ENCODE measurements at regions not wholly inside any gene's neighbourhood (a gene's known extent, or its start where the extent isn't known, plus 50 kb on each side); places are given as distances from the start of the nearest gene placed in this dataset.

DNA sequence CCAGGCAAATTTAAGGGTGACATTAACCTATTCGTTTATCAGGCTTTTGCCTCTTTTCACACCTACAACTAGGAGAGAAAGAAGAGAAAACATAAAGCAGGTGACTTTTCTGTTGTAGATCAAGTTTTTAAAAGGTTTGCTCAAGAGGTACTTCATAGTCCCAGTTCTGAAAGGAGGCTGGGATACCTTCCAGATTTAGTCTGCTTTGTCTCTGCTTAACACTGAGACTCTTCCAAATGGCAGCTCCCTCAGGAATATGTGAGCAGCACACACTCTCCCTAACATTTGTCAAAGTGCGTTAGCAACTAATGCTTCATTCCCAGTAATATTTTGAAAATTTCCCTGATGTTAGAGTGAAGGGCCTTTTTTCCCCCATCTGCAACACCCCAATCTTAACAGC is 133.7 kb upstream of the RASSF8 start:
- Mint-ChIP-seq H3K4me1 (no peaks in the 10 kb centered on the region), H3K9me3 (no peaks in the 10 kb centered on the region), H3K27ac (no peak overlapping the region), H3K36me3 (no peaks in the 10 kb centered on the region), H3K4me3 (no peak overlapping the region), H3K27me3 (peaks cover 11% of the 10 kb centered on the region)
- ATAC-seq = no peak

DNA sequence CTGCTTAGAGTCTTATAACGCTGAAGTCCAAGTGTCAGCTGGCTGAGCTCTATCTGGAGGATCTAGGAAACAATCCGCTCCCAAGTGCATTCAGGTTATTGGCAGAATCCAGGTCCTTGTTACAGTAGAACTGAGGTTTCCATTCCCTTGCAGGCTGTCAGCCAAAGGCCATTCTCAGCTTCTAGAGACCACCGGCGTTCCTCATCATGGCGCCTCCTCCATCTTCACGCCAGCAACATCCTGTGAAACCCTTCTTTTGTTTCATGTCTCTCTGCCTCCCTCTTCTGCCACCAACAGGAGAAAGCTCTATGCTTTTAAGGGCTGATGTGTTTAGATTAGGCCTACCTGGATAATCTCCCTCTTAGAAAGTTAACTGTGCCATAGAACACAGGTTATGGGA is 133.0 kb upstream of the RASSF8 start:
- H3K9me3 Mint-ChIP-seq = no peaks in the 10 kb centered on the region

DNA sequence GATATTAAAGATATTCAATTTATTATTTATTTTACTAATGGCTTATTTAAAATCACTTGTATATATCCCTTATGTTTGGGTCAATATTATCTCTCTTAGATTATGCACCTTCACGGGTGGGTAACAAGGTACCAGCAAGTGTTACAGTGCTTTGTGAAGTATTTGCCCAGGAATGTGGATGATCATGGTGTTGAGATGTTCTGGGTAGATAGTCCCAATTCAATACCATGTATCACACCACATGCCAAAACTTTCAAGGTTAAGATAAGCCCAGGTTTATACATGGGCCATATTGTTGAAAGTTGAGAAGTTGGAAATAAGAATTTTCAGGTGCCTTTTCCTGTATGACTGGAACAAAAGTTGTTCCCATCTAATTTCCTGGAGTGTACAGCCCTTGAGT is 131.3 kb upstream of the RASSF8 start:
- H3K27ac Mint-ChIP-seq = no peak overlapping the region

More for the DNA sequence above, 133.0 kb upstream of the RASSF8 start:
- H3K4me3 Mint-ChIP-seq = no peak overlapping the region
- no peaks in the 10 kb centered on the region for H3K36me3 Mint-ChIP-seq
- peaks cover 11% of the 10 kb centered on the region for H3K27me3 Mint-ChIP-seq
- no peak overlapping the region for H3K27ac Mint-ChIP-seq
- H3K4me1 Mint-ChIP-seq = no peaks in the 10 kb centered on the region
- no peak for ATAC-seq

GRCh38 chr12:25827747-25828146 is 130.7 kb upstream of the RASSF8 start:
- Mint-ChIP-seq H3K9me3 (no peaks in the 10 kb centered on the region), H3K27ac (no peak overlapping the region), H3K4me3 (no peak overlapping the region), H3K27me3 (peaks cover 11% of the 10 kb centered on the region), H3K36me3 (no peaks in the 10 kb centered on the region), H3K4me1 (no peaks in the 10 kb centered on the region)
- no peak for ATAC-seq

More for the DNA sequence above, 131.3 kb upstream of the RASSF8 start:
- H3K9me3 Mint-ChIP-seq = no peaks in the 10 kb centered on the region
- H3K36me3 Mint-ChIP-seq = no peaks in the 10 kb centered on the region
- ATAC-seq = no peak
- no peak overlapping the region for H3K4me3 Mint-ChIP-seq
- peaks cover 11% of the 10 kb centered on the region for H3K27me3 Mint-ChIP-seq
- H3K4me1 Mint-ChIP-seq = no peaks in the 10 kb centered on the region

GRCh38 chr12:25828188-25828587 is 130.3 kb upstream of the RASSF8 start:
- no peak overlapping the region for H3K4me3 Mint-ChIP-seq
- ATAC-seq = no peak
- H3K4me1 Mint-ChIP-seq = no peaks in the 10 kb centered on the region
- peaks cover 11% of the 10 kb centered on the region for H3K27me3 Mint-ChIP-seq
- H3K9me3 Mint-ChIP-seq = no peaks in the 10 kb centered on the region
- no peaks in the 10 kb centered on the region for H3K36me3 Mint-ChIP-seq
- no peak overlapping the region for H3K27ac Mint-ChIP-seq

DNA sequence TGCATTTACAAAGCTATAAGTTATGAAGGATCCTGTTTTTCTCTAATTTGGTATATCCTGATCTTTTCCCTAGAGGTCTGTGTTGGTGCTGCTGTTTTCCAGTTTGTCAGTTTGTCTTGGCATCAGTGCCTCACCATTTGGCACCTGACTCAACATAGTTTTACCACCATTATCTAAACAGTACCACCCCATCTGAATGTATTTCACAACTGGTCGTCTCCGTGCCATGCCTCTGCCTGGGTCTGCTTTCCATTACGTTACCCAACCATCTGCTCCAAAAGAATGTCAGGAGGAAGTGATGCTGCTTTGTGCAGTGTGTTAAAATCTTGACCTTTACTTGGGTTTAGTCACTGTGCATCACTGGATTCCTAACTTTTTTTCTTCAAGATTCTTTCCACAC is 129.3 kb upstream of the RASSF8 start:
- H3K36me3 Mint-ChIP-seq = no peaks in the 10 kb centered on the region
- no peaks in the 10 kb centered on the region for H3K4me1 Mint-ChIP-seq
- ATAC-seq = no peak
- no peak overlapping the region for H3K27ac Mint-ChIP-seq
- H3K4me3 Mint-ChIP-seq = no peak overlapping the region
- no peaks in the 10 kb centered on the region for H3K9me3 Mint-ChIP-seq
- H3K27me3 Mint-ChIP-seq = peaks cover 7% of the 10 kb centered on the region

- Mint-ChIP-seq H3K4me1 (no peaks in the 10 kb centered on the region), H3K36me3 (no peaks in the 10 kb centered on the region), H3K27me3 (no peaks in the 10 kb centered on the region), H3K4me3 (no peak overlapping the region), H3K9me3 (no peaks in the 10 kb centered on the region), H3K27ac (no peak overlapping the region)
- ATAC-seq = no peak
Observed at GRCh38 chr12:25830456-25830855, 128.0 kb upstream of the RASSF8 start.

- ATAC-seq = no peak
- Mint-ChIP-seq H3K27me3 (peaks cover 4% of the 10 kb centered on the region), H3K4me3 (no peak overlapping the region), H3K36me3 (no peaks in the 10 kb centered on the region), H3K4me1 (no peaks in the 10 kb centered on the region), H3K27ac (no peak overlapping the region), H3K9me3 (peaks cover 2% of the 10 kb centered on the region)
Observed at GRCh38 chr12:25833657-25834056, 124.8 kb upstream of the RASSF8 start.

DNA sequence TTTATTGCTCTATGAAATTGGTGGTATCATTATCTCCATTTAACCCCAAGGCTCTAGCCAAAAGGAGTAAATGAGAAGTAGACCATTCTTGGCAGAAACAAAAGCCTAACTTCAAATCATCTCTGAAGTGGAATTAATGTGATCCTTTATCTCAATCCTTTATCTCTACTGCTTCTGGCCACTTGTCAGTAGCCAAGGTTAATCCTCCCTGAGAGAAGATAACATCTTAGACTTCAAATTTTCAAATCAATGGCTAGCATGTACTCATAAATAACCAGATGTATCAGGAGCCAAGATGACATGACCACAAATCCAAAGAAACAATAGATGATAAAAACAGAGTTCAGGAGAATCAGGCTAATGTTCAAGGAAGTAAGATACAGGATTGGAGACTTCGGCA is 123.1 kb upstream of the RASSF8 start:
- Mint-ChIP-seq H3K4me1 (no peaks in the 10 kb centered on the region), H3K36me3 (no peaks in the 10 kb centered on the region), H3K4me3 (no peak overlapping the region), H3K27ac (no peak overlapping the region), H3K27me3 (peaks cover 14% of the 10 kb centered on the region), H3K9me3 (peaks cover 2% of the 10 kb centered on the region)
- no peak for ATAC-seq

DNA sequence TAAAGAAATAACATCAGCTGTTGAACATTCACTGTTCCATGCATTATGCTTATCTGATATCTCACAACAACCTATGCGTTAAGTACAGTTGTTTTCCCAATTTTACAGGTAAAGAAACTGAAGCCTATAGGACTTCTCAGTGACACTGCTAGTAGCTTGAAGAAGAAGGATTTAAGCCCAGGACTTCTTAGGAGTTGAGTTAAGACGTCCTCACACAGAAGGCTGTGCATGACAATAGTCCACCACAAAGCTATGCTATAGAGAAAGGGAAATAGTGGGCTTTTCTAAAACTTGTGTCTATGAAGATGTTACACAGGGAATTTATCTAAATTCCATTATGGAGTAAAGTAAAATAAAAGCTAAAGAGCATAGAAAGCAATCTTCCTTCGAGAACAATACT is 120.5 kb upstream of the RASSF8 start:
- peaks cover 14% of the 10 kb centered on the region for H3K27me3 Mint-ChIP-seq
- peaks cover 2% of the 10 kb centered on the region for H3K9me3 Mint-ChIP-seq
- no peak for ATAC-seq
- no peak overlapping the region for H3K4me3 Mint-ChIP-seq
- H3K4me1 Mint-ChIP-seq = no peaks in the 10 kb centered on the region
- H3K36me3 Mint-ChIP-seq = no peaks in the 10 kb centered on the region
- no peak overlapping the region for H3K27ac Mint-ChIP-seq

- no peak overlapping the region for H3K4me3 Mint-ChIP-seq
- peaks cover 14% of the 10 kb centered on the region for H3K27me3 Mint-ChIP-seq
- no peaks in the 10 kb centered on the region for H3K36me3 Mint-ChIP-seq
- H3K9me3 Mint-ChIP-seq = peaks cover 2% of the 10 kb centered on the region
- H3K4me1 Mint-ChIP-seq = no peaks in the 10 kb centered on the region
- H3K27ac Mint-ChIP-seq = no peak overlapping the region
- no peak for ATAC-seq
Observed at GRCh38 chr12:25839470-25839869, 119.0 kb upstream of the RASSF8 start.

- H3K4me3 Mint-ChIP-seq = no peak overlapping the region
- H3K27ac Mint-ChIP-seq = no peak overlapping the region
- no peaks in the 10 kb centered on the region for H3K36me3 Mint-ChIP-seq
- peaks cover 2% of the 10 kb centered on the region for H3K9me3 Mint-ChIP-seq
- no peak for ATAC-seq
- peaks cover 14% of the 10 kb centered on the region for H3K27me3 Mint-ChIP-seq
- H3K4me1 Mint-ChIP-seq = no peaks in the 10 kb centered on the region
Observed at GRCh38 chr12:25840678-25841465, 117.6 kb upstream of the RASSF8 start.

DNA sequence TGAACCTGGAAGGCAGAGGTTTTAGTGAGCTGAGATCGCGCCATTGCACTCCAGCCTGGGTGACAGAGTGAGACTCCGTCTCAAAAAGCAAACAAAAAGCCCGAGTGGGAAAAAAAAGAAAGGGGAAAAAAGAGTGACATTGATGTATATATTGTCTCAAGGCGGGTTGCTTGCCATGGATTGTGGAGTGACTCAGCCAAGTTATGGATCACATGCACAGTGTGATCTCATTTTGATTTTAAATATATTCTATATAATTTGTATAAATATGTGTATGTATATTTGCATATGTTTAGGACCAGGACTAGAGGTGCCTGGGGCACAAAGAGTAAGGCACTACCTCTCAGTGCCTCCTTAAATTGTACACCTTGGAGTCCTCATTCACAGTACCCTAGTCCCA is 116.2 kb upstream of the RASSF8 start:
- H3K27me3 Mint-ChIP-seq = peaks cover 14% of the 10 kb centered on the region
- ATAC-seq = no peak
- H3K4me1 Mint-ChIP-seq = no peaks in the 10 kb centered on the region
- H3K9me3 Mint-ChIP-seq = no peaks in the 10 kb centered on the region
- H3K27ac Mint-ChIP-seq = no peak overlapping the region
- H3K36me3 Mint-ChIP-seq = no peaks in the 10 kb centered on the region
- H3K4me3 Mint-ChIP-seq = no peak overlapping the region

DNA sequence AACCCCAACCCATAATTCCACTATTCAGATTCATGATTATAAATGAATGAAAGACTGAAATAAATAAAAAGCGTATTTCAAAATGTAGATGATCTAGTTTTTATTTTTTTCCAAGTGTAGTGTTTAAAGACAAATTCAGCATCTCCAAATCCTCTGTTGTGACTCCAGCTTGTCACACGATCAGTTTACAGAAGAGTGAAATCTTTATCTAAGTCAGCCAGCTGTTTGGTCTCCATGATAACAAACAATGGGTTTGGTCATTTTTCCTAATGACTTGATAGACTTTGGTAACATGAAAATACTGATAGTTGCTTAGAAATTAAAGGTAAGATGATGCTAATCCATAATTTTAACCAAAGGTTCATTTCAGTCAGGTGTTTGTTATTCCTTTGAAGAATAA is 114.5 kb upstream of the RASSF8 start:
- no peak overlapping the region for H3K27ac Mint-ChIP-seq
- H3K36me3 Mint-ChIP-seq = no peaks in the 10 kb centered on the region
- H3K27me3 Mint-ChIP-seq = peaks cover 9% of the 10 kb centered on the region
- no peak overlapping the region for H3K4me3 Mint-ChIP-seq
- ATAC-seq = no peak
- no peaks in the 10 kb centered on the region for H3K9me3 Mint-ChIP-seq
- H3K4me1 Mint-ChIP-seq = no peaks in the 10 kb centered on the region

GRCh38 chr12:25845415-25845814 is 113.1 kb upstream of the RASSF8 start:
- ATAC-seq = no peak
- peaks cover 14% of the 10 kb centered on the region for H3K27me3 Mint-ChIP-seq
- no peak overlapping the region for H3K4me3 Mint-ChIP-seq
- H3K36me3 Mint-ChIP-seq = no peaks in the 10 kb centered on the region
- no peak overlapping the region for H3K27ac Mint-ChIP-seq
- no peaks in the 10 kb centered on the region for H3K4me1 Mint-ChIP-seq
- no peaks in the 10 kb centered on the region for H3K9me3 Mint-ChIP-seq

DNA sequence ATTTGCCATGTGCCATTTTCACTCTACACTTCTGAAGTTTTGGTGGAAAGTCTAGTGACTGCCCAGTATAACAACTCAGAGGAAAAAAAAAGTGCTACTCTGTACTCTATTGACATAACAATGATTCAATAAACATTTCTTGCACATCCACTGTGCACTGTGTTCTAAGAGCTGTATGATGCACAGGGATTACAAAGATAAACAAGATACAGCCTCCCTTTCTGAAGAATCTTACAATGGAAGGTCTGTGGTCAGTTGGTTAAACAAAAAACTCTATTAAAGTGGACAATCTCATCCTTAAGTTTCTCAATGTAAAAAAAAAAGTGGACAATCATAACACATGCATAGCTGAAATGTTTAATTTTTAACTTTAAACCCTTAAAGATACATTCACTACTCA is 105.7 kb upstream of the RASSF8 start:
- no peak overlapping the region for H3K27ac Mint-ChIP-seq
- ATAC-seq = no peak
- H3K36me3 Mint-ChIP-seq = no peaks in the 10 kb centered on the region
- no peaks in the 10 kb centered on the region for H3K9me3 Mint-ChIP-seq
- H3K4me1 Mint-ChIP-seq = no peaks in the 10 kb centered on the region
- peaks cover 36% of the 10 kb centered on the region for H3K27me3 Mint-ChIP-seq
- H3K4me3 Mint-ChIP-seq = no peak overlapping the region

Data from stimulated activated memory B cell treated with anti-CD40 and anti-IgM and Interleukin-4, amounts not matched to agents 10 μg/mL and 1 μg/mL and 100 μg/mL, for 72 hours (primary cell).